PFSK-1 (cell line): ENCODE measurements at regions not wholly inside any gene's neighbourhood (a gene's known extent, or its start where the extent isn't known, plus 50 kb on each side); places are given as distances from the start of the nearest gene placed in this dataset.

Experiments
- FOXP2 ChIP-seq: optimal IDR thresholded peaks from 2 replicates; pipeline ENCODE3; 2011; ENCODE audit warnings: borderline replicate concordance, control low read depth, inconsistent platforms; ENCODE audit not compliant: insufficient read depth; ENCODE audit errors: extremely low read length, extremely low read depth
- POLR2AphosphoS5 ChIP-seq: IDR thresholded peaks from 2 replicates; pipeline ENCODE4 v1.6.1; 2012; ENCODE audit warnings: low read depth, mild to moderate bottlenecking, control low read depth, low read length, moderate library complexity
- REST ChIP-seq, 2 experiments: IDR thresholded peaks; 2 replicates each; pipeline versions ENCODE4 v1.6.1 to v1.8.0; 2011 to 2012; ENCODE audit warnings: low read depth in 2 of 2, low read length in 2 of 2, control low read depth in 1 of 2, inconsistent platforms in 1 of 2, mild to moderate bottlenecking in 1 of 2, moderate library complexity in 1 of 2; ENCODE audit not compliant: insufficient read depth in 1 of 2
- SIN3A ChIP-seq: IDR thresholded peaks from 2 replicates; pipeline ENCODE4 v1.6.1; 2012; ENCODE audit warnings: mild to moderate bottlenecking, low read length, moderate library complexity, borderline replicate concordance; ENCODE audit not compliant: insufficient read depth
- TAF1 ChIP-seq: IDR thresholded peaks from 2 replicates; pipeline ENCODE4 v1.6.1; 2012; ENCODE audit warnings: low read length, control low read depth, borderline replicate concordance; ENCODE audit not compliant: insufficient read depth

- TF ChIP-seq FOXP2 (no peak), SIN3A (no peak), POLR2AphosphoS5 (no peak), REST (IDR thresholded peaks at IDR 0.05; ENCODE audit: insufficient read depth in 1 of 2, low read depth in 2 of 2, low read length in 2 of 2) (no peak), TAF1 (no peak)
Observed at GRCh38 chr3:124209426-124209825, 217.5 kb upstream of the ROPN1 start.

GRCh38 chr3:124210899-124211298 lies 219.0 kb upstream of the ROPN1 start:
- no peak for TF ChIP-seq TAF1
- no peak for TF ChIP-seq REST (IDR thresholded peaks at IDR 0.05; ENCODE audit: insufficient read depth in 1 of 2, low read depth in 2 of 2, low read length in 2 of 2)
- no peak for TF ChIP-seq POLR2AphosphoS5
- no peak for TF ChIP-seq FOXP2
- TF ChIP-seq SIN3A: no peak

GRCh38 chr3:124213641-124214040 lies 221.7 kb upstream of the ROPN1 start:
- no peak for TF ChIP-seq TAF1
- no peak for TF ChIP-seq POLR2AphosphoS5
- no peak for TF ChIP-seq SIN3A
- TF ChIP-seq FOXP2: no peak
- TF ChIP-seq REST (IDR thresholded peaks at IDR 0.05; ENCODE audit: insufficient read depth in 1 of 2, low read depth in 2 of 2, low read length in 2 of 2): no peak

DNA sequence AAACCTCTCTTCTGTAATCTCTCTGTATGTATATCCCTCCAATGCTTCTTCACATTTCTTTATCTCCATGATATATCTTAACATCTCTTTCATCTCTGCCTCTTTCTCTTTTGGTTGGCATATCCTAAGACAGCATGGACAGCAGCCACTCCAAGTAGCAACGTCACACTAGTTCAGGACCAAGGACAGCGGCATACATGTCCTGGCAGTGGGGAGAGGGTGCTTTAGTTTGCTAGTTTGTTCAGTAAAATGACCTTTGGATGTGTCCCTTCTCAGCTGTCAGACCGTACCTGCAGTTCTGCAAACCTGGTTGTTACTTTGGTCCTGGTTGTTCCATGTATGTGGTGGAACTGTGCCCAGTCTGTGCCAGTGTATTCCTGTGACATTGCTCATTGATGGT lies 225.6 kb upstream of the ROPN1 start:
- TF ChIP-seq FOXP2 (no peak), SIN3A (peak; percentile 90; the same call in 1 of the 2 replicates), REST (IDR thresholded peaks at IDR 0.05; ENCODE audit: insufficient read depth in 1 of 2, low read depth in 2 of 2, low read length in 2 of 2) (peak; percentile 97 to 99), TAF1 (no peak), POLR2AphosphoS5 (no peak)

GRCh38 chr3:124221422-124221821 lies 229.5 kb upstream of the ROPN1 start:
- no peak for TF ChIP-seq POLR2AphosphoS5
- TF ChIP-seq TAF1: no peak
- no peak for TF ChIP-seq REST (IDR thresholded peaks at IDR 0.05; ENCODE audit: insufficient read depth in 1 of 2, low read depth in 2 of 2, low read length in 2 of 2)
- no peak for TF ChIP-seq SIN3A
- TF ChIP-seq FOXP2: no peak
